ENCODE measurements at regions not wholly inside any gene's neighbourhood (a gene's known extent, or its start where the extent isn't known, plus 50 kb on each side); places are given as distances from the start of the nearest gene placed in this dataset.

DNA sequence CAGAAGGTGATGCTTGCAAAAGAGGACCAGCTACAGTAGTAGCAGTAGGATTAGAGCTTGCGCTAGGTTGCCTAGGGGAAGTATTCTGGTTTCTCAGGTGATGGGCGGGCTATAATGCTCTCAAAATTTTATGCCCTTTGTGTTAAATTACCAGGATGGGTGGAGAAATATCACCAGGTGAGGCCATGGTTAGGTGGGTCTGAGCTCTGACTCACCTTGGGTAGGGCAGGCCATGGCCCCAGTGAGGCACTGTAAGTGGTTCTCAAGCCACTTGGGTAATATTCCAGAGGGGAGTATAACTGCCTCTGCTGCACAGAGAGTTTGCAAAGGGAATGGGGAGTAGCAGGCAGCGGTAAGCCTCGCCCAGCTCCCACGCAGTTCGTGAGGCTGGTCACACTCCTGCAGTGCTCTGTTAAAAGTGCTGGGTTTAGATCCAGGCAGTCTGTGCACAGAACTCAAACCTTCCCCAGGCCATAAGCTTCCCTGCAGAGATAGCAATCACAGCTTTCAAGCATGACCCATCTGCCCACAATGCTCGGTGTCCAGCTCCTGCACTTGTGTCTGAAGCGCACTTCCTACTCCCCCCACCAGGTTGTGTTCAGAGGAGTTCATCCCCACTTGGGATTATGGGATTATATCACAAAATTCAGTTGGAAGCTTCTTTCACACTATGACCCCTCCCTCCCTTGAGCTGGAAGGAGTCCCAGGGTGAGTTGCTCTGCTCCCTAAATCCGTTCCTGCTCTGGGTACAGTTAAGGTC is 575.0 kb downstream of the CHSY3 start:
- Mint-ChIP-seq H3K27ac (peak overlapping the region; percentile 43), H3K36me3 (no peaks in the 10 kb centered on the region), H3K27me3 (ENCODE audit: insufficient read depth, low read depth) (no peaks in the 10 kb centered on the region), H3K4me3 (no peak overlapping the region), H3K4me1 (no peaks in the 10 kb centered on the region), H3K9me3 (peaks cover 5% of the 10 kb centered on the region)
- H4K20me1 ChIP-seq (ENCODE audit: low read depth) = no peaks in the 10 kb centered on the region
- no peak overlapping the region for H3K4me3 ChIP-seq
- no peaks in the 10 kb centered on the region for H3F3A ChIP-seq (ENCODE audit: low read depth)
- peak overlapping the region; percentile 87 for H2AFZ ChIP-seq (replicated peaks)
- H3K4me1 ChIP-seq = no peaks in the 10 kb centered on the region
- DNase-seq (ENCODE audit: low spot score) = no peak
- H3K4me2 ChIP-seq = no peak overlapping the region
- TF ChIP-seq EZH2phosphoT487 (IDR thresholded peaks at IDR 0.05) (no peak), EZH2 (IDR thresholded peaks at IDR 0.05) (no peak)
- TF ChIP-seq, protein P1, sequence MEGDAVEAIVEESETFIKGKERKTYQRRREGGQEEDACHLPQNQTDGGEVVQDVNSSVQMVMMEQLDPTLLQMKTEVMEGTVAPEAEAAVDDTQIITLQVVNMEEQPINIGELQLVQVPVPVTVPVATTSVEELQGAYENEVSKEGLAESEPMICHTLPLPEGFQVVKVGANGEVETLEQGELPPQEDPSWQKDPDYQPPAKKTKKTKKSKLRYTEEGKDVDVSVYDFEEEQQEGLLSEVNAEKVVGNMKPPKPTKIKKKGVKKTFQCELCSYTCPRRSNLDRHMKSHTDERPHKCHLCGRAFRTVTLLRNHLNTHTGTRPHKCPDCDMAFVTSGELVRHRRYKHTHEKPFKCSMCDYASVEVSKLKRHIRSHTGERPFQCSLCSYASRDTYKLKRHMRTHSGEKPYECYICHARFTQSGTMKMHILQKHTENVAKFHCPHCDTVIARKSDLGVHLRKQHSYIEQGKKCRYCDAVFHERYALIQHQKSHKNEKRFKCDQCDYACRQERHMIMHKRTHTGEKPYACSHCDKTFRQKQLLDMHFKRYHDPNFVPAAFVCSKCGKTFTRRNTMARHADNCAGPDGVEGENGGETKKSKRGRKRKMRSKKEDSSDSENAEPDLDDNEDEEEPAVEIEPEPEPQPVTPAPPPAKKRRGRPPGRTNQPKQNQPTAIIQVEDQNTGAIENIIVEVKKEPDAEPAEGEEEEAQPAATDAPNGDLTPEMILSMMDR (IDR thresholded peaks at IDR 0.05) = peak; percentile 18
- H3K27me3 ChIP-seq = no peaks in the 10 kb centered on the region
- no peaks in the 10 kb centered on the region for H3K9me3 ChIP-seq (ENCODE audit: low read depth)
- H3K36me3 ChIP-seq = no peaks in the 10 kb centered on the region
- H3K79me2 ChIP-seq (ENCODE audit: low read depth) = no peaks in the 10 kb centered on the region
- no peak overlapping the region for H3K9ac ChIP-seq
- H3K27ac ChIP-seq = no peak overlapping the region

DNA sequence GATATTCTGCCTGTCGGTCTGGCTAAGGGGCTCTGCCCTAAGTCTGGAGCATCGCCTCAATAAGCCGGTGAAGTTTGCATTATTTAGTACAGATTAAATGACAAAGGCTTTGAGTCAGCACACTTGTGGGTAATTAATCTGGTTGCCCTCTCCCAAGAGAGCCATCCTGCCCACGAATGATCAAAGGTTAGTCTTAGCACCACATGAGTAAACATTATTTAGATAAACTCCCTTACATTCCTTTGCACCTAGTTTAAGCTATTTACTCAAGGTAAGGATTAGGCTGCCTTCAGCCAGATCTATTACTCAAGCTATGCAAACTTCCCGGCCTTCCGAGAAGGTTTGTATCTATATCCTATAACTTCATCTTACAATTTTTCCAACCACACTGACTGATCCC is 572.1 kb downstream of the CHSY3 start:
- Mint-ChIP-seq H3K36me3 (no peaks in the 10 kb centered on the region), H3K4me3 (no peak overlapping the region), H3K4me1 (no peaks in the 10 kb centered on the region), H3K27me3 (ENCODE audit: insufficient read depth, low read depth) (no peaks in the 10 kb centered on the region), H3K27ac (no peak overlapping the region), H3K9me3 (peaks cover 5% of the 10 kb centered on the region)
- Histone ChIP-seq H4K20me1 (ENCODE audit: low read depth) (no peaks in the 10 kb centered on the region), H3F3A (ENCODE audit: low read depth) (no peaks in the 10 kb centered on the region), H3K4me2 (no peak overlapping the region), H3K9ac (no peak overlapping the region), H3K27ac (no peak overlapping the region), H3K79me2 (ENCODE audit: low read depth) (no peaks in the 10 kb centered on the region), H3K27me3 (no peaks in the 10 kb centered on the region), H3K4me1 (no peaks in the 10 kb centered on the region), H3K4me3 (no peak overlapping the region), H3K36me3 (no peaks in the 10 kb centered on the region), H3K9me3 (ENCODE audit: low read depth) (no peaks in the 10 kb centered on the region), H2AFZ (replicated peaks) (no peak overlapping the region)
- TF ChIP-seq EZH2phosphoT487 (IDR thresholded peaks at IDR 0.05) = no peak
- TF ChIP-seq, protein P1 (IDR thresholded peaks at IDR 0.05) = no peak
- TF ChIP-seq EZH2 (IDR thresholded peaks at IDR 0.05) = no peak
- no peak for DNase-seq (ENCODE audit: low spot score)

DNA sequence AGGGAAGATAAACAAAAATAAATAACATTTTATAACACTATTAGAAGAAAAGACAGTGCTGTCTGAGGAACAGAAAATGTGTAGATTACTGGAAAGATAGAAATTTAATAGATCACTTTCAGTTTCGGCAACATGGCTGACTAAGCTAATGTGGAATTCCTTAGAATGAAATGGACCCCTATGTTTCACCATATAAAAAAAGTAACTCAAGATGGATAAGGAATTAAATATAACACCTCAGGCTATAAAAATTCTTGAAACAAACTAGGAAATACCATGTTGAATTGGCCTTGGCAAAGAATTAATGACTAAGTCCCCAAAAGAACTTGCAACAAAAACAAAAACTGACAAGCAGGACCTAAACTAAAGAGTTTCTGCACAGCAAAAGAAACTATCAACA is 558.3 kb downstream of the CHSY3 start:
- peaks cover 6% of the 10 kb centered on the region for H3K9me3 Mint-ChIP-seq

More for the DNA sequence above, 558.3 kb downstream of the CHSY3 start:
- no peak overlapping the region for H3K4me3 Mint-ChIP-seq
- Histone ChIP-seq H3K79me2 (ENCODE audit: low read depth) (no peaks in the 10 kb centered on the region), H4K20me1 (ENCODE audit: low read depth) (no peaks in the 10 kb centered on the region), H3K4me1 (no peaks in the 10 kb centered on the region), H3K27me3 (no peaks in the 10 kb centered on the region), H2AFZ (replicated peaks) (no peak overlapping the region), H3K4me3 (no peak overlapping the region), H3K9me3 (ENCODE audit: low read depth) (no peaks in the 10 kb centered on the region), H3F3A (ENCODE audit: low read depth) (no peaks in the 10 kb centered on the region), H3K27ac (no peak overlapping the region), H3K4me2 (no peak overlapping the region), H3K36me3 (no peaks in the 10 kb centered on the region), H3K9ac (no peak overlapping the region)
- TF ChIP-seq, protein P1 (IDR thresholded peaks at IDR 0.05) = no peak
- no peak for TF ChIP-seq EZH2 (IDR thresholded peaks at IDR 0.05)
- no peak for TF ChIP-seq EZH2phosphoT487 (IDR thresholded peaks at IDR 0.05)
- no peaks in the 10 kb centered on the region for H3K4me1 Mint-ChIP-seq
- H3K27me3 Mint-ChIP-seq (ENCODE audit: insufficient read depth, low read depth) = no peaks in the 10 kb centered on the region
- H3K27ac Mint-ChIP-seq = no peak overlapping the region
- no peak for DNase-seq (ENCODE audit: low spot score)
- H3K36me3 Mint-ChIP-seq = no peaks in the 10 kb centered on the region

All from neural progenitor cell (in vitro differentiated cells).